Fibroblast of lung (primary cell): ENCODE measurements at regions not wholly inside any gene's neighbourhood (a gene's known extent, or its start where the extent isn't known, plus 50 kb on each side); places are given as distances from the start of the nearest gene placed in this dataset.

Experiments used
- CTCF ChIP-seq, 2 donors: IDR thresholded peaks in 1 of 2; conservative IDR thresholded peaks in 1 of 2; 1 replicate in 1 of 2; 2 replicates in 1 of 2; pipeline ENCODE4 v1.5.1; 2011 to 2012; ENCODE audit warnings: low read length in 2 of 2, control low read depth in 1 of 2, inconsistent platforms in 1 of 2, low read depth in 1 of 2, mild to moderate bottlenecking in 1 of 2
- EZH2 ChIP-seq: IDR thresholded peaks from 2 replicates; pipeline ENCODE4 v1.5.1; 2012; ENCODE audit warnings: low read length, control low read depth, mild to moderate bottlenecking; ENCODE audit errors: missing control alignments

GRCh38 chr9:99748676-99749075, 73.0 kb upstream of the NR4A3 start:
- TF ChIP-seq CTCF (conservative IDR thresholded peaks at IDR 0.05 in 1 of 2, IDR thresholded peaks at IDR 0.05 in 1 of 2; ENCODE audit: low read depth in 1 of 2, low read length in 2 of 2) = no peak
- TF ChIP-seq EZH2 = no peak
